HCT116 (cell line): ENCODE measurements at regions not wholly inside any gene's neighbourhood (a gene's known extent, or its start where the extent isn't known, plus 50 kb on each side); places are given as distances from the start of the nearest gene placed in this dataset.
"Not testable (repeated sequence)": the region's sequence is repeated elsewhere in the genome, so short reads cannot be mapped to it uniquely, and the experiment has no call there.

Experiments used
- ATAC-seq: fragments of 200-7000 bp; cut with Tn5 transposase; 2 replicates; pipeline ENCODE4 v1.9.1; 2020; ENCODE audit warnings: mild to moderate bottlenecking, moderate library complexity
- BruUV-seq: library from RNA; stranded (reverse); fragments of 400-500 nt; replicated peaks from 2 replicates; lab custom pipeline; 2021; lab: Mats Ljungman, UMichigan
- CTCF ChIA-PET: fragments of 300-600 bp; sonication (Branson Sonifier 250); formaldehyde crosslinking; loops from one replicate; lab custom pipeline; 2021; ENCODE audit warnings: antibody characterized with exemption; lab: Charles Lee
- POLR2A ChIA-PET: fragments of 300-600, 350-600 bp; sonication (Branson Sonifier 250); formaldehyde crosslinking; loops from one replicate; lab custom pipeline; 2021; ENCODE audit warnings: antibody characterized with exemption; lab: Charles Lee
- RAD21 ChIA-PET, 2 experiments: fragments of 300-600 bp; sonication (Branson Sonifier 250); formaldehyde crosslinking; loops; one replicate each; lab custom pipeline; 2023; ENCODE audit warnings: low total read pairs in 2 of 2; ENCODE audit not compliant: uncharacterized antibody in 2 of 2, unreplicated experiment in 2 of 2, low non-redundant PET in 1 of 2; lab: Charles Lee
- DNase-seq: peaks from one replicate; pipeline ENCODE4 v3.0.0-alpha.2; 2010; ENCODE audit warnings: low read depth, low spot score
- H2AFZ ChIP-seq: fragments of 200-600 bp; shearing (Covaris generic), sonication (generic); 2 replicates; pipeline ENCODE4 v1.6.1; 2017; ENCODE audit warnings: low read depth, mixed run types, mixed read lengths, antibody characterized with exemption, low read length; ENCODE audit not compliant: poor library complexity, severe bottlenecking
- H3K27ac ChIP-seq: 2 replicates; pipeline ENCODE4 v1.5.1; 2012; ENCODE audit warnings: low read depth, low read length
- H3K27me3 ChIP-seq: fragments of 200-600 bp; sonication (generic); 2 replicates; pipeline ENCODE4 v1.6.1; 2016; ENCODE audit warnings: mixed run types, low read length, mixed read lengths; ENCODE audit not compliant: insufficient read depth
- H3K36me3 ChIP-seq, 2 experiments: fragments of 200-500 bp in 1 of 2; fragments of 200-600 bp in 1 of 2; sonication (Bioruptor generic) in 1 of 2; sonication (generic) in 1 of 2; 2 replicates each; pipeline versions ENCODE4 v1.5.1 to v1.6.1; 2014 to 2016; ENCODE audit warnings: low read length in 2 of 2, inconsistent platforms in 1 of 2, mixed read lengths in 1 of 2, mixed run types in 1 of 2; ENCODE audit not compliant: insufficient read depth in 2 of 2, control insufficient read depth in 1 of 2
- H3K4me1 ChIP-seq, 2 experiments: fragments of 200-600 bp in 1 of 2; sonication (generic) in 1 of 2; 2 replicates each; pipeline versions ENCODE4 v1.5.1 to v1.6.1; 2012 to 2017; ENCODE audit warnings: low read length in 2 of 2, inconsistent platforms in 1 of 2, mild to moderate bottlenecking in 1 of 2, mixed read lengths in 1 of 2, mixed run types in 1 of 2, moderate library complexity in 1 of 2; ENCODE audit not compliant: insufficient read depth in 2 of 2, control insufficient read depth in 1 of 2
- H3K4me2 ChIP-seq: fragments of 200-600 bp; sonication (generic); 2 replicates; pipeline ENCODE4 v1.6.1; 2017; ENCODE audit warnings: mixed run types, low read length, mixed read lengths
- H3K4me3 ChIP-seq, 2 experiments: fragments of 200-600 bp in 1 of 2; sonication (generic) in 1 of 2; replicated peaks in 1 of 2; 2 replicates each; pipeline ENCODE4 v1.5.1; 2011 to 2016; ENCODE audit warnings: low read length in 2 of 2, control low read depth in 1 of 2, low read depth in 1 of 2, mild to moderate bottlenecking in 1 of 2, mixed read lengths in 1 of 2, mixed run types in 1 of 2
- H3K79me2 ChIP-seq: fragments of 200-600 bp; sonication (generic); 2 replicates; pipeline ENCODE4 v1.6.1; 2017; ENCODE audit warnings: mild to moderate bottlenecking, mixed run types, low read length, moderate library complexity, mixed read lengths; ENCODE audit not compliant: insufficient read depth
- H3K9ac ChIP-seq: fragments of 200-600 bp; sonication (generic); 2 replicates; pipeline ENCODE4 v1.6.1; 2016; ENCODE audit warnings: low read length, mixed read lengths
- H3K9me2 ChIP-seq: fragments of 200-600 bp; sonication (generic), shearing (Covaris generic); 2 replicates; pipeline ENCODE4 v1.6.1; 2017; ENCODE audit warnings: mixed run types, mild to moderate bottlenecking, moderate library complexity; ENCODE audit not compliant: insufficient read depth
- H3K9me3 ChIP-seq, 2 experiments: fragments of 200-500 bp in 1 of 2; fragments of 200-600 bp in 1 of 2; sonication (Bioruptor generic) in 1 of 2; sonication (generic) in 1 of 2; 2 replicates each; pipeline ENCODE4 v1.6.1; 2014 to 2017; ENCODE audit warnings: low read length in 2 of 2, mixed read lengths in 2 of 2, inconsistent platforms in 1 of 2, low read depth in 1 of 2, mild to moderate bottlenecking in 1 of 2, mixed run types in 1 of 2, moderate library complexity in 1 of 2; ENCODE audit not compliant: control insufficient read depth in 1 of 2, insufficient read depth in 1 of 2
- H4K20me1 ChIP-seq: fragments of 200-600 bp; sonication (generic), shearing (Covaris generic); 2 replicates; pipeline ENCODE4 v1.6.1; 2017; ENCODE audit warnings: mixed run types, mild to moderate bottlenecking, moderate library complexity; ENCODE audit not compliant: insufficient read depth
- ATF3 ChIP-seq: IDR thresholded peaks from 2 replicates; pipeline ENCODE4 v1.6.1; 2012
- CBX3 ChIP-seq: IDR thresholded peaks from 2 replicates; pipeline ENCODE4 v1.6.1; 2012; ENCODE audit warnings: low read depth
- CEBPB ChIP-seq: IDR thresholded peaks from 2 replicates; pipeline ENCODE4 v1.6.1; 2012; ENCODE audit warnings: low read depth
- EGR1 ChIP-seq: IDR thresholded peaks from 2 replicates; pipeline ENCODE4 v1.6.1; 2012; ENCODE audit warnings: low read depth
- FOSL1 ChIP-seq: IDR thresholded peaks from 2 replicates; pipeline ENCODE4 v1.6.1; 2012; ENCODE audit warnings: low read depth
- JUND ChIP-seq: IDR thresholded peaks from 2 replicates; pipeline ENCODE4 v1.6.1; 2012
- MAX ChIP-seq: IDR thresholded peaks from 2 replicates; pipeline ENCODE4 v1.6.1; 2012
- POLR2A ChIP-seq: IDR thresholded peaks from 2 replicates; pipeline ENCODE4 v1.7.0; 2011; ENCODE audit warnings: borderline replicate concordance; ENCODE audit not compliant: insufficient read depth, insufficient read length; ENCODE audit errors: extremely low read depth
- POLR2AphosphoS5 ChIP-seq: IDR thresholded peaks from 2 replicates; pipeline ENCODE4 v1.6.1; 2011; ENCODE audit warnings: mild to moderate bottlenecking, low read depth, low read length, moderate library complexity
- REST ChIP-seq: IDR thresholded peaks from 2 replicates; pipeline ENCODE4 v1.6.1; 2012; ENCODE audit warnings: low read depth
- SP1 ChIP-seq: IDR thresholded peaks from 2 replicates; pipeline ENCODE4 v1.6.1; 2012; ENCODE audit warnings: low read depth
- SRF ChIP-seq: IDR thresholded peaks from 2 replicates; pipeline ENCODE4 v1.6.1; 2012; ENCODE audit warnings: low read depth
- TCF7L2 ChIP-seq: IDR thresholded peaks from 2 replicates; pipeline ENCODE4 v1.7.0; 2011; ENCODE audit warnings: borderline replicate concordance, inconsistent platforms; ENCODE audit not compliant: insufficient read depth, insufficient read length; ENCODE audit errors: extremely low read depth
- YY1 ChIP-seq: IDR thresholded peaks from 2 replicates; pipeline ENCODE4 v1.6.1; 2011; ENCODE audit warnings: low read length, low read depth, moderate library complexity, mild to moderate bottlenecking; ENCODE audit not compliant: insufficient replicate concordance; ENCODE audit errors: extremely low read depth
- ZBTB33 ChIP-seq: IDR thresholded peaks from 2 replicates; pipeline ENCODE4 v1.6.1; 2011; ENCODE audit warnings: mild to moderate bottlenecking, low read length, moderate library complexity; ENCODE audit not compliant: insufficient replicate concordance; ENCODE audit errors: extremely low read depth
- ZFX ChIP-seq: fragments of 450-650 bp; IDR thresholded peaks from 2 replicates; pipeline ENCODE4 v1.6.1; 2017
- ZNF274 ChIP-seq: fragments of 200-500 bp; sonication (Bioruptor generic); IDR thresholded peaks from 2 replicates; pipeline ENCODE4 v1.6.1; 2014; ENCODE audit warnings: mild to moderate bottlenecking, low read depth, low read length, inconsistent platforms
- intact Hi-C: fragments of 100-400 bp; cut with micrococcal nuclease; formaldehyde crosslinking; loops from 2 replicates; pipeline ENCODE4 v1.10.0; 2022

DNA sequence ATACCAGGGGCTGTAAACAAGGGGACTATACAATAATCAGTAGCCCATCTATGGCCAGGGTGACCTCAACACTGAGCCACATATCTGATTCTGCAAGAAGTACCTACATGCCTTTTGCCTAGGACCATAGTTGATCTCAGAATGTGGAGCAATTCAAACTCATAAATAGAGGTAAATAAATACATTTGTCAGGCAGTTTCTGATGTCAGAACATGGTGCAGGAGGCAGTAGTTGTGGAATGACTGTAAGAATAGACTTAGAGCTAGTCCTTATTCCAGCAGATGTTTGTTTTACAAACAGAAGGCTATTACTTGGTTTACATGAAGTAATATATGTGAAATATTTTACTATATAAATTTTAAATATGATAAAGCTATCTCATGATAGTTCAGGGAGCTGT lies 330.7 kb upstream of the DAB2 start:
- intact Hi-C loops: no loop called here
- Histone ChIP-seq H2AFZ (peak overlapping the region; percentile 3), H3K36me3 (no peaks in the 10 kb centered on the region), H3K79me2 (no peaks in the 10 kb centered on the region), H3K9me2 (no peaks in the 10 kb centered on the region)
- RAD21 ChIA-PET: no interaction called here
- 0 out of 2 replicates have a peak, but pooled peaks have one; percentile 17 for ATAC-seq
- POLR2A ChIA-PET: no interaction called here
- TF ChIP-seq FOSL1: no peak
- no peak for TF ChIP-seq REST
- TF ChIP-seq ATF3: no peak
- no peak for TF ChIP-seq CBX3
- TF ChIP-seq YY1: no peak
- no peak for TF ChIP-seq CEBPB
- no peak for TF ChIP-seq POLR2AphosphoS5
- no peak for TF ChIP-seq TCF7L2
- TF ChIP-seq ZBTB33: no peak
- TF ChIP-seq POLR2A: no peak
- TF ChIP-seq MAX: no peak
- TF ChIP-seq SRF: no peak
- no peak for TF ChIP-seq ZNF274
- no peak for TF ChIP-seq SP1
- TF ChIP-seq ZFX: no peak
- TF ChIP-seq JUND: no peak
- TF ChIP-seq EGR1: no peak
- TF ChIP-seq, all 23 proteins: peak for 0
- Histone ChIP-seq H3K4me2 (peak overlapping the region; percentile 33; the same call in 1 of the 2 replicates), H3K27me3 (no peaks in the 10 kb centered on the region), H3K27ac (no peak overlapping the region), H3K9me3 (no peaks in the 10 kb centered on the region), H3K4me1 (peaks cover 9 to 13% of the 10 kb centered on the region in 2 experiments), H3K4me3 (no peak overlapping the region), H4K20me1 (no peaks in the 10 kb centered on the region), H3K9ac (no peak overlapping the region)
- no peak for DNase-seq
- no TSS peak for BruUV-seq
- CTCF ChIA-PET: interaction anchor here (0.9 kb wide), 1 partner anchor 39 kb away, joined by 3 read pairs; no protein-coding TSS in a partner anchor

- H3K4me2 ChIP-seq, H3K79me2 ChIP-seq, H3K36me3 ChIP-seq, H2AFZ ChIP-seq, RAD21 ChIA-PET, H3K27ac ChIP-seq, POLR2A ChIA-PET, H4K20me1 ChIP-seq, H3K9ac ChIP-seq, DNase-seq, H3K9me3 ChIP-seq, CTCF ChIA-PET, ATAC-seq, H3K4me3 ChIP-seq, intact Hi-C loops, H3K9me2 ChIP-seq, H3K27me3 ChIP-seq, BruUV-seq: not testable (repeated sequence)
- H3K4me1 ChIP-seq: peaks cover 9 to 13% of the 10 kb centered on the region in 2 experiments
These were observed 329.0 kb upstream of the DAB2 start for GRCh38 chr5:39753747-39754146.
